ENCODE measurements at regions not wholly inside any gene's neighbourhood (a gene's known extent, or its start where the extent isn't known, plus 50 kb on each side); places are given as distances from the start of the nearest gene placed in this dataset.

DNA sequence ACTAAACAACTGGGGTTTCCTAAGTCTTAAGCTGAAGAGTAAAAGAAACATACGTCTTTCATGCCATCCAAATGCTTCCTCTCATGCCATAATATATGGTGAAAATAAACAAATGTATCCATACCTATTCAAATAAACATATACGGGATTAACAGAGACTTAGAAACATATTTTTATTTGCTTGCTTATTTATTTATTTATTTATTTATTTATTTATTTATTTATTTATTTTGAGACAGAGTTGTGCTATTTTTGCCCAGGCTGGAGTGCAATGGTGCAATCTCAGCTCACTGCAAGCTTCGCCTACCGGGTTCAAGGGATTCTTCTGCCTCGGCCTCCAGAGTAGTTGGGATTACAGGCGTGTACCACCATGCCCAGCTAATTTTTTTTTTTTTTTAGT is 291.6 kb upstream of the CNTN5 start:
- TF ChIP-seq EZH2 (IDR thresholded peaks at IDR 0.05; ENCODE audit: borderline replicate concordance, low read depth, low read length, severe bottlenecking): no peak
- TF ChIP-seq, protein P1, sequence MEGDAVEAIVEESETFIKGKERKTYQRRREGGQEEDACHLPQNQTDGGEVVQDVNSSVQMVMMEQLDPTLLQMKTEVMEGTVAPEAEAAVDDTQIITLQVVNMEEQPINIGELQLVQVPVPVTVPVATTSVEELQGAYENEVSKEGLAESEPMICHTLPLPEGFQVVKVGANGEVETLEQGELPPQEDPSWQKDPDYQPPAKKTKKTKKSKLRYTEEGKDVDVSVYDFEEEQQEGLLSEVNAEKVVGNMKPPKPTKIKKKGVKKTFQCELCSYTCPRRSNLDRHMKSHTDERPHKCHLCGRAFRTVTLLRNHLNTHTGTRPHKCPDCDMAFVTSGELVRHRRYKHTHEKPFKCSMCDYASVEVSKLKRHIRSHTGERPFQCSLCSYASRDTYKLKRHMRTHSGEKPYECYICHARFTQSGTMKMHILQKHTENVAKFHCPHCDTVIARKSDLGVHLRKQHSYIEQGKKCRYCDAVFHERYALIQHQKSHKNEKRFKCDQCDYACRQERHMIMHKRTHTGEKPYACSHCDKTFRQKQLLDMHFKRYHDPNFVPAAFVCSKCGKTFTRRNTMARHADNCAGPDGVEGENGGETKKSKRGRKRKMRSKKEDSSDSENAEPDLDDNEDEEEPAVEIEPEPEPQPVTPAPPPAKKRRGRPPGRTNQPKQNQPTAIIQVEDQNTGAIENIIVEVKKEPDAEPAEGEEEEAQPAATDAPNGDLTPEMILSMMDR (IDR thresholded peaks at IDR 0.05; ENCODE audit: extremely low read depth in 1 of 2, insufficient read depth in 1 of 2, low read depth in 1 of 2, low read length in 2 of 2): no peak
- TF ChIP-seq POLR2AphosphoS5 (IDR thresholded peaks at IDR 0.05; ENCODE audit: insufficient read depth, low read depth, low read length): no peak
- TF ChIP-seq POLR2A (IDR thresholded peaks at IDR 0.05; ENCODE audit: low read depth, low read length): no peak
- no peak for TF ChIP-seq MYC (IDR thresholded peaks at IDR 0.05; ENCODE audit: low read depth, low read length)
- TF ChIP-seq, protein P2, sequence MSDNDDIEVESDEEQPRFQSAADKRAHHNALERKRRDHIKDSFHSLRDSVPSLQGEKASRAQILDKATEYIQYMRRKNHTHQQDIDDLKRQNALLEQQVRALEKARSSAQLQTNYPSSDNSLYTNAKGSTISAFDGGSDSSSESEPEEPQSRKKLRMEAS (IDR thresholded peaks at IDR 0.05; ENCODE audit: insufficient read depth, insufficient read length): no peak
- no peak for TF ChIP-seq JUN (IDR thresholded peaks at IDR 0.05; ENCODE audit: borderline replicate concordance, insufficient read depth, insufficient read length, low read depth)
- TF ChIP-seq GATA2 (IDR thresholded peaks at IDR 0.05; ENCODE audit: insufficient read depth, insufficient read length, low read depth, low read length): no peak
- no peak for TF ChIP-seq FOS (IDR thresholded peaks at IDR 0.05; ENCODE audit: borderline replicate concordance, insufficient read depth, low read length)

Data from endothelial cell of umbilical vein (primary cell).